ENCODE measurements at regions not wholly inside any gene's neighbourhood (a gene's known extent, or its start where the extent isn't known, plus 50 kb on each side); places are given as distances from the start of the nearest gene placed in this dataset.
A peak's percentile ranks its signal among the peaks of the same experiment; 100 is the strongest.

DNA sequence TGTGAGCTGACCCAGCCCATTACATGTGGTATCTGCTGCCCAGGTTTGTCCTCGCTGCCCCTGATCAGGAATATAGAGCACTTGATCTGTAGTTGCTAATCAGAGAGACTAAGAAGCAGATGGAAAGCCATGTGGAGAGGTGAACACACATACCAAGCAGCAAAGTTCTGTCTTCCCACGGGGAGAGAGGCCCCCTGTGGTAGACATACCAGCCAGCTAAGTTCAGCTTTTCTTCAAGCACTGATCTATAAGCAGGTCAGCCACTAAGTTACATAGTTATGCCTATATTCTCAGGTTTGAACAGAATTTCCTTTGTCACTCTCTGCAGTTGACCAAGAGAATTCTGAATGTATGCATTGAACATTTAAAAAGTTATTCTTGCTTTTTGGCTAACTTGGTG is 76.4 kb downstream of the DDX3Y start:
- 63% methylated on average over 2 of the region's 2 CpGs for WGBS
- Histone ChIP-seq H3K9ac (ENCODE audit: low read depth, low read length) (no peak overlapping the region), H3K27ac (ENCODE audit: low read depth, low read length) (no peak overlapping the region), H3K4me1 (ENCODE audit: insufficient read depth, low read length) (peaks cover 11% of the 10 kb centered on the region; the same call in 1 of the 2 replicates), H3K27me3 (ENCODE audit: insufficient read depth, low read length) (no peaks in the 10 kb centered on the region), H3K9me3 (ENCODE audit: insufficient read depth, low read depth, low read length) (no peaks in the 10 kb centered on the region), H3K36me3 (ENCODE audit: insufficient read depth, low read length) (no peaks in the 10 kb centered on the region), H3K4me3 (ENCODE audit: low read length) (no peak overlapping the region)

DNA sequence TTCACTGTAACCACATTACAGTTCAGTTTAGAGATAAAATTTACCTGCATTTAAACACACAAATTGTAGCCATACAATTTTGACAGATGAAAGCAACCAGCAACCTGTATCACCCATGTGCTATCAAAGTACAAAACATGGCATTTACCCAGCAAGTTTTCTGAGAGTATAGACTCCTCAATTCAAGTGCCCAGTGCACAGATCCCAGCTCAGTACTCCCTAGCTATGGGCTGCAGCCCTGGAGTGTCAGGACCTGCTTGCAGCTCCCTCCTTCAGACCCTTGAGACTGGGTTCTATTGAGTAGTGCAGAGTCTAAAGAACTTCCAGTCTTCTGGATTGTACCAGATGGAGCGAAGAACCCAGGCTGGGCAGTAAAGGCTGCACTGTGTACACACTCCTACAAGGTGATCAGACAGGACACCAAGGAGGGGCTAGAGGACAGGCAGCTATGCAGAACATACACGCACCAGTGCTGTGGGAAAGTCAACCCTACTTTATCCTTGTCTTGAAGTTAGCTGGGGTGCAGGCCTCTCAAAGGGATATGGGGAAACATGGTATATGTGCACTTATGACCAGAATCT is 77.7 kb downstream of the DDX3Y start:
- H3K9ac ChIP-seq (ENCODE audit: low read depth, low read length) = no peak overlapping the region
- no peak overlapping the region for H3K4me3 ChIP-seq (ENCODE audit: low read length)
- WGBS = 89% methylated on average over 2 of the region's 2 CpGs

DNA sequence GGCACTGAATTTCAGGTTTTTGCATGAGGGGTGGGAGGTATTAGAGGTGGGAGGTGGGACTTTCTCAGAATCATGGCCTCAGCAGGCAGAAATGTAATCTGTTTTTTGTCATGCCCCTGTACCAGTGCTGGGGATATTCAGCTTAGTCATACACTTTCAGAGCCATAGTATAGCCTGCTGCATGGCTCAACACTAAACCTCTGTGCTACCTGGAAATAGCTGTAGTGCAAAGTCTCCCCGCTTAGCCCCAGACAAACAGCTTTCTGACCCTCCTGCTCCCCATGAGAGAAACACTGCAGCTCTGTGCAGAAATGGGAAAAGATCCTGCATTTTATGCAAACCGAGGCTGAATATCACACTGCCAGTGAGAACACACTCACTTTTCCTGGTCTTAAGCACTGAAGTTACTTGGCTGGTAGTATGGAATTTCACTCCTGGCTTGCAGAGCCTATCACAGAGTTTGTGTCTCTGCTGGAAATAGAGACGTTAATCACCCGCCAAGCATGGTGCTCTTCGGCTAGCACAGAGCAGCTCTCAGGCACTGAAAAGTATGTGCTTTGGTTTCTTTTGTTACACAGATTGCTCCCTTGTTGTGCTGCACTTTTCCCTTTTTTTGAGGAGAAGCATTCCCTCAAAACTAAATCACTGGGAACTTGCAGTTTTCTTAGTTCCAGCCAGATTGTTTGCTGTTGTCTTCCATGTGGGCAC is 80.1 kb downstream of the DDX3Y start:
- 9% methylated on average over 5 of the region's 5 CpGs for WGBS
- H3K9me3 ChIP-seq (ENCODE audit: insufficient read depth, low read depth, low read length) = no peaks in the 10 kb centered on the region
- H3K27ac ChIP-seq (ENCODE audit: low read depth, low read length) = peak overlapping the region; percentile 83; the same call in 1 of the 2 replicates
- no peaks in the 10 kb centered on the region for H3K36me3 ChIP-seq (ENCODE audit: insufficient read depth, low read length)
- no peaks in the 10 kb centered on the region for H3K27me3 ChIP-seq (ENCODE audit: insufficient read depth, low read length)
- H3K9ac ChIP-seq (ENCODE audit: low read depth, low read length) = no peak overlapping the region
- H3K4me3 ChIP-seq (ENCODE audit: low read length) = no peak overlapping the region
- H3K4me1 ChIP-seq (ENCODE audit: insufficient read depth, low read length) = peaks cover 11% of the 10 kb centered on the region; the same call in 1 of the 2 replicates

More for the DNA sequence above, 77.7 kb downstream of the DDX3Y start:
- Histone ChIP-seq H3K9me3 (ENCODE audit: insufficient read depth, low read depth, low read length) (no peaks in the 10 kb centered on the region), H3K4me1 (ENCODE audit: insufficient read depth, low read length) (peaks cover 11% of the 10 kb centered on the region; the same call in 1 of the 2 replicates), H3K36me3 (ENCODE audit: insufficient read depth, low read length) (no peaks in the 10 kb centered on the region), H3K27me3 (ENCODE audit: insufficient read depth, low read length) (no peaks in the 10 kb centered on the region), H3K27ac (ENCODE audit: low read depth, low read length) (no peak overlapping the region)

DNA sequence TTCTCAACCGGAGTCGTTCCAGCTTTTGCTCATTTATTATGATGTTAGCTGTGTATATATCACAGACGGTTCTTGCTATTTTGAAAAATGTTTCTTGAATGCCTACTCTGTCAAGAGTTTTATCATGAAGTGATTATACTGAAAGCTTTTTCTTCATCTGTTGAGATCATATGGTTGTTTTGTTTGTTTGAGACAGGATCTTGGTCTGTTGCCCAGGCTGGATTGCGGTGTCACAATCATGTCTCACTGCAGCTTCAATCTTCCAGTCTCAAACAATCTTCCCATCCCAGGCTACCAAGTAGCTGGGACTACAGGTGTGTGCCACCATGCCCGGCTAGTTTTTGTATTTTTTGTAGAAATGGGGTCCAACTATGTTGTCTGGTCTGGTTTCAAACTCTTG is 112.8 kb downstream of the DDX3Y start:
- Histone ChIP-seq H3K36me3 (ENCODE audit: insufficient read depth, low read length) (no peaks in the 10 kb centered on the region), H3K4me3 (ENCODE audit: low read length) (no peak overlapping the region), H3K27me3 (ENCODE audit: insufficient read depth, low read length) (no peaks in the 10 kb centered on the region), H3K4me1 (ENCODE audit: insufficient read depth, low read length) (no peaks in the 10 kb centered on the region), H3K9ac (ENCODE audit: low read depth, low read length) (no peak overlapping the region), H3K27ac (ENCODE audit: low read depth, low read length) (no peak overlapping the region), H3K9me3 (ENCODE audit: insufficient read depth, low read depth, low read length) (no peaks in the 10 kb centered on the region)
- WGBS = 98% methylated on average over 4 of the region's 5 CpGs

DNA sequence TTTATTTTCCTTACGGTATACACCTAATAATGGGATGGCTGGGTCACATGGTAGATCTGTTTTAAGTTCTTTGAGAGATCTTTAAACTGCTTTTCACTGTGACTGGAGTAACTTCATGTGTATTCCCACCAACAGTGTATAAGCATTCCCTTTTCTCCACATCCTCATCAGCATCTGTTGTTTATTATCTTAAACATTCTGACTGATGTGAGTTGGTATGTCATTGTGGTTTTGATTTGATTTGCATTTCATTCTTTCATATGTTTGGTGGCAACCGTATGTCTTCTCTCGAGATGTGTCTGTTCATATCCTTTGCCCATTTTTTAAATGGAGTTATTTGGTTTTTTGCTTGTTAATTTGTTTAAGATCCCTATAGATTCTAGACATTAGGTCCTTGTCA is 114.8 kb downstream of the DDX3Y start:
- no peaks in the 10 kb centered on the region for H3K4me1 ChIP-seq (ENCODE audit: insufficient read depth, low read length)
- no peaks in the 10 kb centered on the region for H3K36me3 ChIP-seq (ENCODE audit: insufficient read depth, low read length)
- WGBS = 100% methylated on average over 2 of the region's 3 CpGs
- no peak overlapping the region for H3K4me3 ChIP-seq (ENCODE audit: low read length)
- H3K27ac ChIP-seq (ENCODE audit: low read depth, low read length) = no peak overlapping the region
- no peak overlapping the region for H3K9ac ChIP-seq (ENCODE audit: low read depth, low read length)
- no peaks in the 10 kb centered on the region for H3K9me3 ChIP-seq (ENCODE audit: insufficient read depth, low read depth, low read length)
- H3K27me3 ChIP-seq (ENCODE audit: insufficient read depth, low read length) = no peaks in the 10 kb centered on the region

DNA sequence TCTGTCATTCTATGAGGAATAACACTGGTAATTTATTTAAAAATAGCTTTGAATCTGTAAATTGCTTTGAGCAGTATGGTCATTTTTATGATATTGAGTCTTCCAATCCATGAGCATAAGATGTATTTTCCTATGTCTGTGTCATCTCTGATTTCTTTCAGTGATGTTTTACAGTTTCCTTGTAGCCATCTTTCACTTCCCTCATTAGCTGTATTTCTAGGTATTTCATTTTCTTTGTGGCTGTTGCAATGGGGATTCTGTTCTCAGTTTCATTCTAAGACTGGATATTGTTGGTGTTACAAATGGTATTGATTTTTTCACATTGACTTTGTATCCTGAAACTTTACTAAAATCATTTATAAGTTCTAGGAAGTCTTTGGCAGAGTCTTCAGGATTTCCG is 116.2 kb downstream of the DDX3Y start:
- WGBS = 100% methylated on average over 1 of the region's 1 CpG

DNA sequence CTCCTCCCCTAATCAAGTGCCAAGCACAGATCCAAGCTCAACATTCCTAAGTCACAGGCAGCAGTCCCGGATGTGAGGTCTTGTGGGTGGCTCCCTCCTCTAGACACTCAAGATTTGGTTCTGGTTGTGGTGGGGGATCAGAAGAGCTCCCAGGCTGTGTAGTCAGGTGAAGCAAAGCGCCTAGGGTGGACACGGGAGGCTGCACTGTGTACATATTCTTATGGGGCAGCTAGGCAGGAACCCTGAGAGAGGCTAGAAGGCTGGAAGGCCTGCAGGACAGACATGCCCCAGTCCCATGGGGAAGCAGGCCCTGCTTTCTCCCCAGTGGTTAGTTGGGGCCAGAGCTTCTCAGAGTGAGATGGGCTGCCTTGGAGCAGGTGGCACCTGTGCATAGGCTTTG is 118.9 kb downstream of the DDX3Y start:
- H3K27ac ChIP-seq (ENCODE audit: low read depth, low read length) = no peak overlapping the region
- H3K9me3 ChIP-seq (ENCODE audit: insufficient read depth, low read depth, low read length) = no peaks in the 10 kb centered on the region
- H3K4me1 ChIP-seq (ENCODE audit: insufficient read depth, low read length) = no peaks in the 10 kb centered on the region
- H3K27me3 ChIP-seq (ENCODE audit: insufficient read depth, low read length) = no peaks in the 10 kb centered on the region
- H3K9ac ChIP-seq (ENCODE audit: low read depth, low read length) = no peak overlapping the region
- H3K4me3 ChIP-seq (ENCODE audit: low read length) = no peak overlapping the region
- WGBS = 98% methylated on average over 2 of the region's 3 CpGs
- H3K36me3 ChIP-seq (ENCODE audit: insufficient read depth, low read length) = no peaks in the 10 kb centered on the region

More for the DNA sequence above, 116.2 kb downstream of the DDX3Y start:
- Histone ChIP-seq H3K4me3 (ENCODE audit: low read length) (no peak overlapping the region), H3K9me3 (ENCODE audit: insufficient read depth, low read depth, low read length) (no peaks in the 10 kb centered on the region), H3K4me1 (ENCODE audit: insufficient read depth, low read length) (no peaks in the 10 kb centered on the region), H3K27ac (ENCODE audit: low read depth, low read length) (no peak overlapping the region), H3K27me3 (ENCODE audit: insufficient read depth, low read length) (no peaks in the 10 kb centered on the region), H3K36me3 (ENCODE audit: insufficient read depth, low read length) (no peaks in the 10 kb centered on the region), H3K9ac (ENCODE audit: low read depth, low read length) (no peak overlapping the region)

DNA sequence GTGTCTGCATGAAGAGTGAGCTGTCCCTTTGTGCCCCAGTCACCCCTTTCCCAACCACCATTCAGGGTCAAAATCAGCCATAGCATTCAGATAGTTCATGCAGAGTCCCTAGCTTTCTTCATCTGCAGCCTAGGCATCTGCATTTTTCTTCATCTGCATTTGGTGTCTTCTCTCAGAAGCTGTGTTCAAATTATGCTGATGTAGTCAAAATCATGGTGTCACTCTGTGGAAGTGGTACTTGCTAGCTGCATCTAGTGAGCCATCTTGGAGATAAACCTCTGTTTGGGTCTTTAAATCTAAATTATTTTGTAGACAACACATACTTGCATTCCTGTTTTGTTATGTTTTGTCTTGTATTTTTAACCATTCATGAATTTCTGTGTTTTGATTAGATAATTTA is 119.8 kb downstream of the DDX3Y start:
- H3K27me3 ChIP-seq (ENCODE audit: insufficient read depth, low read length) = no peaks in the 10 kb centered on the region
- no peak overlapping the region for H3K27ac ChIP-seq (ENCODE audit: low read depth, low read length)

DNA sequence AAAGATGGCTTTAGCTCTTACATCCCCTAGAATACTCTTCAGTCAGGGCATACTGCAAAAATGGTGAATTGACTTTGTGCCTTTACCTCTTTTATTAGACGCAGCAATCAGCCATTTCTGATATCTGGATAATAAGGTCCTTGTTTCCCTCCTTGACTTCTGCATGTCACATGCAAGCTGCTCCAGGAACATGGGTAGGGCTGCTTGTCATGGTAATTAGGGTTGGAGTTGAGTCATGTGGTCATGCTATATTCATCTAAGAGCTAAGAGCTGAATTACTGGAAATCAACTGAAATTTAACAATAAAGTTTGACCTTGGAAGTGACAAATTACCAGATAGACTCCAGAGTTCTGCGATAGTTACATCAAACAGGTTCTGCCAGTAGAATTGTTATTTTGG is 122.2 kb downstream of the DDX3Y start:
- H3K9ac ChIP-seq (ENCODE audit: low read depth, low read length) = no peak overlapping the region
- no peaks in the 10 kb centered on the region for H3K36me3 ChIP-seq (ENCODE audit: insufficient read depth, low read length)
- no peaks in the 10 kb centered on the region for H3K9me3 ChIP-seq (ENCODE audit: insufficient read depth, low read depth, low read length)
- WGBS = 100% methylated on average over 2 of the region's 2 CpGs
- H3K27ac ChIP-seq (ENCODE audit: low read depth, low read length) = no peak overlapping the region
- no peaks in the 10 kb centered on the region for H3K27me3 ChIP-seq (ENCODE audit: insufficient read depth, low read length)
- H3K4me1 ChIP-seq (ENCODE audit: insufficient read depth, low read length) = no peaks in the 10 kb centered on the region
- H3K4me3 ChIP-seq (ENCODE audit: low read length) = no peak overlapping the region

More for the DNA sequence above, 119.8 kb downstream of the DDX3Y start:
- no peak overlapping the region for H3K4me3 ChIP-seq (ENCODE audit: low read length)
- H3K9me3 ChIP-seq (ENCODE audit: insufficient read depth, low read depth, low read length) = no peaks in the 10 kb centered on the region
- H3K36me3 ChIP-seq (ENCODE audit: insufficient read depth, low read length) = no peaks in the 10 kb centered on the region
- H3K4me1 ChIP-seq (ENCODE audit: insufficient read depth, low read length) = no peaks in the 10 kb centered on the region
- H3K9ac ChIP-seq (ENCODE audit: low read depth, low read length) = no peak overlapping the region

DNA sequence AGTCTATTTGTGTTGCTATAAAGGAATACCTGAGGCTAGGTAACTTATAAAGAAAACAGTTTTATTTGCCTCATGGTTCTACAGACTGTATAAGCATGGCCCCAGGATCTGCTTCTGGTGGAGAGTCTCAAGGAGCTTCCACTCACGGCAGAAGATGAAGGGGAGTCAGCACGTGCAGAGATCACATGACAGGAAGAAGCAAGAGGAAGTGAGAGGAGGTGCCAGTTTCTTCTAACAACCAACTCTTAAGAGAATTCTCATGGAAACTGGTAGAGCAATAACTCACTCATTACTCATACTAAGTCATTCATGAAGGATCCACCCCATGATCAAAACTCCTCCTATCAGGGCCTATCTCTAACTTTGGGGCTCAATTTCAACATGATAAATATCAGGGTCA is 135.6 kb downstream of the DDX3Y start:
- H3K4me1 ChIP-seq (ENCODE audit: insufficient read depth, low read length) = no peaks in the 10 kb centered on the region
- no peak overlapping the region for H3K4me3 ChIP-seq (ENCODE audit: low read length)
- no peak overlapping the region for H3K27ac ChIP-seq (ENCODE audit: low read depth, low read length)
- no peak overlapping the region for H3K9ac ChIP-seq (ENCODE audit: low read depth, low read length)
- H3K9me3 ChIP-seq (ENCODE audit: insufficient read depth, low read depth, low read length) = no peaks in the 10 kb centered on the region
- H3K36me3 ChIP-seq (ENCODE audit: insufficient read depth, low read length) = no peaks in the 10 kb centered on the region
- 87% methylated on average over 2 of the region's 2 CpGs for WGBS
- no peaks in the 10 kb centered on the region for H3K27me3 ChIP-seq (ENCODE audit: insufficient read depth, low read length)

DNA sequence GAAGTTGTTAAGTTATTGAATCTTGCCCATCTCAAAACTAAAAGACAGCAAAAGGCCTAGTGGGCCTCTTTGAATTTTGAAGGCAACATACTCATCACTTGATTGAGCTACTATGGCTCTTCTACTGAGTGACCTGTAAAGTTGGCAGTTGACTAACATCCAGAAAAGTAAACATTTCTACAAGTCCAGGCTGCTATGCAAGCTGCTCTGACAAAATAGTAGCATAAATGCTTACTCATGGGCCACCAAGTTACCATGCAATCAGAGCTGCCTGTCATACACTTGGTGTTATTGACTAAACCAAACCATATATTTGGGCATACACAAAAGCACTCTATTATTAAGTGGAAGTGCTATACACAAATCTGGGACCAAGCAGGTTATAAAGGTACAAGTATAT is 148.8 kb downstream of the DDX3Y start:
- Histone ChIP-seq H3K36me3 (ENCODE audit: insufficient read depth, low read length) (no peaks in the 10 kb centered on the region), H3K9me3 (ENCODE audit: insufficient read depth, low read depth, low read length) (no peaks in the 10 kb centered on the region), H3K27me3 (ENCODE audit: insufficient read depth, low read length) (no peaks in the 10 kb centered on the region), H3K4me1 (ENCODE audit: insufficient read depth, low read length) (peaks cover 17% of the 10 kb centered on the region), H3K4me3 (ENCODE audit: low read length) (no peak overlapping the region), H3K27ac (ENCODE audit: low read depth, low read length) (no peak overlapping the region), H3K9ac (ENCODE audit: low read depth, low read length) (no peak overlapping the region)

DNA sequence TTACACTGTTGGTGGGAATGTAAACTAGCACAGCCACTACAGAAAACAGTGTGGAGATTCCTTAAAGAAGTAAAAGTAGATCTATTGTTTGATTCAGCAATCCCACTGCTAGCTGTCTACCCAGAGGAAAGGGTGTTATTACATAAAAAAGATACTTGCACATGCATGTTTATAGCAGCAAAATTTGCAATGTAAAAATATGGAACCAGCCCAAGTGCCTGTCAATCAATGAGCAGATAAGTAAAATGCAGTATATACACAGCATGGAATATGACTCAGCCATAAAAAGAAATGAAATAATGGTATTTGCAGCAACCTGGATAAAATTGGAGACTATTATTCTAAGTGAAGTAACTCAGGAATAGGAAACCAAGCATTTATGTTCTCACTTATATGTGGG is 161.7 kb downstream of the DDX3Y start:
- H3K27me3 ChIP-seq (ENCODE audit: insufficient read depth, low read length) = no peaks in the 10 kb centered on the region
- peaks cover 8% of the 10 kb centered on the region for H3K9me3 ChIP-seq (ENCODE audit: insufficient read depth, low read depth, low read length)
- H3K36me3 ChIP-seq (ENCODE audit: insufficient read depth, low read length) = no peaks in the 10 kb centered on the region
- H3K9ac ChIP-seq (ENCODE audit: low read depth, low read length) = no peak overlapping the region
- no peaks in the 10 kb centered on the region for H3K4me1 ChIP-seq (ENCODE audit: insufficient read depth, low read length)
- no peak overlapping the region for H3K27ac ChIP-seq (ENCODE audit: low read depth, low read length)
- H3K4me3 ChIP-seq (ENCODE audit: low read length) = no peak overlapping the region
